Hepatocyte (in vitro differentiated cells): ENCODE measurements at regions not wholly inside any gene's neighbourhood (a gene's known extent, or its start where the extent isn't known, plus 50 kb on each side); places are given as distances from the start of the nearest gene placed in this dataset.

Source experiments
- DNase-seq: peaks from one replicate; pipeline ENCODE4 v3.0.0-alpha.2; 2016; ENCODE audit warnings: low spot score
- H2AFZ ChIP-seq: fragments of 200-600 bp; sonication (generic); 2 replicates; pipeline ENCODE4 v1.6.0; 2016; ENCODE audit warnings: antibody characterized with exemption, mild to moderate bottlenecking
- H3K27ac ChIP-seq: fragments of 200-600 bp; sonication (generic); 2 replicates; pipeline ENCODE4 v1.5.1; 2016; ENCODE audit warnings: mild to moderate bottlenecking
- H3K27me3 ChIP-seq: fragments of 200-600 bp; sonication (generic); 2 replicates; pipeline ENCODE4 v1.6.1; 2016
- H3K36me3 ChIP-seq: fragments of 200-600 bp; sonication (generic); replicated peaks from 2 replicates; pipeline ENCODE4 v1.5.1; 2016; ENCODE audit warnings: low read depth; ENCODE audit not compliant: insufficient read depth
- H3K4me1 ChIP-seq: fragments of 200-600 bp; sonication (generic); 2 replicates; pipeline ENCODE4 v1.5.1; 2016; ENCODE audit warnings: mild to moderate bottlenecking, moderate library complexity; ENCODE audit not compliant: insufficient read depth
- H3K4me2 ChIP-seq: fragments of 200-600 bp; sonication (generic); 2 replicates; pipeline ENCODE4 v1.6.0; 2016
- H3K4me3 ChIP-seq: fragments of 200-600 bp; sonication (generic); 2 replicates; pipeline ENCODE4 v1.5.1; 2016; ENCODE audit warnings: mild to moderate bottlenecking
- H3K79me2 ChIP-seq: fragments of 200-600 bp; sonication (generic); 2 replicates; pipeline ENCODE4 v1.6.0; 2017; ENCODE audit warnings: mild to moderate bottlenecking
- H3K9me2 ChIP-seq: fragments of 200-600 bp; sonication (generic); replicated peaks from 2 replicates; pipeline ENCODE4 v1.6.0; 2017; ENCODE audit warnings: mild to moderate bottlenecking; ENCODE audit not compliant: insufficient read depth
- H3K9me3 ChIP-seq: fragments of 200-600 bp; sonication (generic); 2 replicates; pipeline ENCODE4 v1.5.1; 2016; ENCODE audit warnings: low read depth, mild to moderate bottlenecking
- H4K20me1 ChIP-seq: fragments of 200-600 bp; sonication (generic); 2 replicates; pipeline ENCODE4 v1.6.0; 2016; ENCODE audit warnings: mild to moderate bottlenecking; ENCODE audit not compliant: insufficient read depth, poor library complexity, severe bottlenecking
- CTCF ChIP-seq: fragments of 200-600 bp; sonication (generic); IDR thresholded peaks from 2 replicates; pipeline ENCODE4 v1.5.1; 2016; ENCODE audit warnings: antibody characterized with exemption, mild to moderate bottlenecking; ENCODE audit not compliant: poor library complexity
- EZH2 ChIP-seq: fragments of 200-600 bp; sonication (generic); IDR thresholded peaks from 2 replicates; pipeline ENCODE4 v1.6.1; 2016; ENCODE audit warnings: antibody characterized with exemption, mild to moderate bottlenecking, borderline replicate concordance
- EZH2phosphoT487 ChIP-seq: fragments of 200-600 bp; sonication (generic); IDR thresholded peaks from one replicate; pipeline ENCODE4 v1.6.1; 2018; ENCODE audit warnings: antibody characterized with exemption, mild to moderate bottlenecking, low read depth, moderate library complexity; ENCODE audit not compliant: unreplicated experiment, severe bottlenecking
- WGBS: methylation state at CpG from one replicate; pipeline ENCODE4 v1.1.6; 2016; ENCODE audit warnings: low lambda C conversion rate; ENCODE audit errors: missing lambda C conversion rate; 5-methylcytosine and 5-hydroxymethylcytosine counted together

DNA sequence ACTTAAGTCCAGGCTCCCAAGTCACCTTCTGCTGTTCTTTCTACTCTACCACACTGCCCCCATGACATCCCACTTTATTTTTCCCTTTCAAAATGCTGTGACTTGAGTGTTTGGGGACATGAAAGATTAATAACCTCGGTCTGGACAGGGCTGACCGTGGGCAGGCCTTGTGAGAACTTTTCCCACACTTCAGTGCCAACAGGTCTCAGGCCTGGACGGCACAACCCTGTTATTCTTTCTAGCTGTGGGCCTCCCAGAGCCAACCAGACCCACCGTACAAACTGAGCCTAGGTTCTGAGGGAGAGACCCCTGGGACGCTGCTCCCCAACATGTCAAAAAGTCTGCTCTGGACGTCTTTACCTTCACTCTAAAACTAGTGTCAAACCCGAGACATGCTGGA is 153.4 kb downstream of the CEP120 start:
- Histone ChIP-seq H4K20me1 (no peaks in the 10 kb centered on the region), H3K4me1 (no peaks in the 10 kb centered on the region), H2AFZ (no peak overlapping the region), H3K9me3 (no peaks in the 10 kb centered on the region), H3K4me2 (no peak overlapping the region), H3K79me2 (no peaks in the 10 kb centered on the region), H3K27me3 (no peaks in the 10 kb centered on the region), H3K4me3 (no peak overlapping the region), H3K27ac (no peak overlapping the region), H3K9me2 (no peaks in the 10 kb centered on the region), H3K36me3 (no peaks in the 10 kb centered on the region)
- WGBS, result 74% methylated on average over 7 of the region's 7 CpGs
- no peak for DNase-seq
- TF ChIP-seq CTCF (no peak), EZH2phosphoT487 (no peak), EZH2 (no peak)

- Histone ChIP-seq H4K20me1 (no peaks in the 10 kb centered on the region), H3K79me2 (no peaks in the 10 kb centered on the region), H3K9me2 (no peaks in the 10 kb centered on the region), H3K4me3 (no peak overlapping the region), H3K9me3 (no peaks in the 10 kb centered on the region), H3K36me3 (no peaks in the 10 kb centered on the region), H3K4me1 (no peaks in the 10 kb centered on the region), H3K4me2 (no peak overlapping the region), H3K27me3 (no peaks in the 10 kb centered on the region), H3K27ac (no peak overlapping the region), H2AFZ (no peak overlapping the region)
- TF ChIP-seq CTCF, result no peak
- TF ChIP-seq EZH2phosphoT487, result no peak
- TF ChIP-seq EZH2, result no peak
- WGBS, result 91% methylated on average over 4 of the region's 4 CpGs
- DNase-seq, result no peak
These were observed 153.8 kb downstream of the CEP120 start for GRCh38 chr5:123269436-123269835.

DNA sequence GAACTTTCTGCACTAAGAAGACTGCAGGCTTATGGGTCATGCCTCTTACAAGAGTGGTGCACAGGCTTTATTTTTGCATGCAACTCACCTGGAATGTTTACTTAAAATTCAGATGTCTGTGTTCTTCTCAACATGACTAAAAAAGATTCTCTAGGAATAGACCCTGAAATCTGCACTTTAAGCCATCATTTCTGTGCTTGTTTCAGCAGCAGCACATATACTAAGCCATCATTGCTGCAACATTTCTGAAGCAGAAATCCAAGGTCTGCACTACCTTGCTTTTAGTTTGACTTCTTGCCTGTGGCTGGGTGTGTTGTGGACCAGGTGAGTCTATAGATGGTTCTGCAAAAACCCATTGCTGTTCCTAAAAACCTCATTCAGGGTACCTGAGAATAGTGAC is 156.8 kb downstream of the CEP120 start:
- no peak for TF ChIP-seq EZH2phosphoT487
- no peak for TF ChIP-seq EZH2
- TF ChIP-seq CTCF, result no peak
- H4K20me1 ChIP-seq, result no peaks in the 10 kb centered on the region
- H3K27me3 ChIP-seq, result no peaks in the 10 kb centered on the region
- no peaks in the 10 kb centered on the region for H3K36me3 ChIP-seq
- H2AFZ ChIP-seq, result no peak overlapping the region
- no peaks in the 10 kb centered on the region for H3K9me3 ChIP-seq
- no peak overlapping the region for H3K4me2 ChIP-seq
- no peak for DNase-seq
- H3K4me3 ChIP-seq, result no peak overlapping the region
- no peaks in the 10 kb centered on the region for H3K9me2 ChIP-seq
- no peaks in the 10 kb centered on the region for H3K79me2 ChIP-seq
- no peaks in the 10 kb centered on the region for H3K4me1 ChIP-seq
- no peak overlapping the region for H3K27ac ChIP-seq

DNA sequence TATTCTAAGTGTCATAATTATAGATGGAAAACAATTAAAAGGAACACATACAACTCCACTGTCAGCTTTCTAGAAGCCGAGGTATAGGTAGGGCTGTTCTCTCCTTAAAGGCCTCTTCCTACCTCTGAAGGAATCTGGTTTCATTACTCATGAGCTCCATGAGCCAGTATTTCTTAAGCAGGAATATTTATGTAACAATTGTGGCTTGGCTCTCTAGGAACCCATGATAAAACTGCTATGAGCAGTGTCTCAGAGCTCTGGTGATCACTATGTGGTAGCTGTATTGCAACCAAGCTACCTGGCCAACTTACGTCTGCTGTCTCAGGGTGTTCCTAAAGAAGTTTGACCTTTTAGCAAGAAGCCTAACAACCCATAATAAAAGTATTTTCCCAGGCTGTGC is 157.7 kb downstream of the CEP120 start:
- 86% methylated on average over 2 of the region's 2 CpGs for WGBS
- DNase-seq, result no peak
- Histone ChIP-seq H3K36me3 (no peaks in the 10 kb centered on the region), H2AFZ (no peak overlapping the region), H3K27me3 (no peaks in the 10 kb centered on the region), H3K9me2 (no peaks in the 10 kb centered on the region), H4K20me1 (no peaks in the 10 kb centered on the region), H3K4me3 (no peak overlapping the region), H3K27ac (no peak overlapping the region), H3K9me3 (no peaks in the 10 kb centered on the region), H3K4me1 (no peaks in the 10 kb centered on the region), H3K4me2 (no peak overlapping the region), H3K79me2 (no peaks in the 10 kb centered on the region)
- TF ChIP-seq EZH2phosphoT487 (no peak), CTCF (no peak), EZH2 (no peak)
